ENCODE measurements at regions not wholly inside any gene's neighbourhood (a gene's known extent, or its start where the extent isn't known, plus 50 kb on each side); places are given as distances from the start of the nearest gene placed in this dataset.

- TF ChIP-seq SP1 (IDR thresholded peaks at IDR 0.05) (no peak), HDGF (IDR thresholded peaks at IDR 0.05; ENCODE audit: borderline replicate concordance) (no peak), NFRKB (IDR thresholded peaks at IDR 0.05) (no peak), TARDBP (IDR thresholded peaks at IDR 0.05) (no peak)
These were observed 160.7 kb upstream of the SALL3 start for GRCh38 chr18:78818961-78819360.
